Stomach (tissue), 8 donors: ENCODE measurements at regions not wholly inside any gene's neighbourhood (a gene's known extent, or its start where the extent isn't known, plus 50 kb on each side); places are given as distances from the start of the nearest gene placed in this dataset.

Experiments used
- DNase-seq, 2 donors: peaks; one replicate each; pipeline versions ENCODE4 v3.0.0 to v3.0.0-alpha.2; 2013 to 2019
- H3K27ac ChIP-seq, 5 donors: fragments of 200-600 bp in 4 of 5; sonication (generic) in 4 of 5; one replicate each; pipeline ENCODE4 v1.5.1; 2013 to 2019; ENCODE audit warnings: mild to moderate bottlenecking in 1 of 5, moderate library complexity in 1 of 5
- H3K27me3 ChIP-seq, 3 donors: fragments of 200-600 bp; sonication (generic); one replicate each; pipeline ENCODE4 v1.5.1; 2017 to 2019; ENCODE audit warnings: mixed run types in 1 of 3
- H3K36me3 ChIP-seq, 4 donors: fragments of 200-600 bp; sonication (generic); 1 replicate in 3 of 4; 2 replicates in 1 of 4; pipeline ENCODE4 v1.5.1; 2016 to 2019
- H3K4me1 ChIP-seq, 4 donors: fragments of 200-600 bp; sonication (generic); one replicate each; pipeline ENCODE4 v1.5.1; 2016 to 2019
- H3K4me3 ChIP-seq, 4 donors: fragments of 200-600 bp; sonication (generic) in 3 of 4; one replicate each; pipeline ENCODE4 v1.5.1; 2016 to 2019; ENCODE audit warnings: mild to moderate bottlenecking in 1 of 4
- H3K9me3 ChIP-seq, 4 donors: fragments of 200-600 bp; sonication (generic); one replicate each; pipeline ENCODE4 v1.5.1; 2016 to 2019
- EP300 ChIP-seq: sonication (generic); formaldehyde crosslinking; IDR thresholded peaks from one replicate; pipeline ENCODE4 v1.6.1; 2017; ENCODE audit warnings: antibody characterized with exemption
- POLR2A ChIP-seq, 4 donors: fragments of 450-650 bp; IDR thresholded peaks; one replicate each; pipeline ENCODE4 v1.6.1; 2016; ENCODE audit warnings: antibody characterized with exemption in 4 of 4, control low read depth in 2 of 4, mild to moderate bottlenecking in 1 of 4, moderate library complexity in 1 of 4
- POLR2AphosphoS5 ChIP-seq, 3 donors: sonication (generic); formaldehyde crosslinking; IDR thresholded peaks; one replicate each; pipeline ENCODE4 v1.6.1; 2016; ENCODE audit warnings: antibody characterized with exemption in 3 of 3
- WGBS, 5 donors: extraction: QIAGEN DNeasy Blood & Tissue Kit in 3 of 5; methylation state at CpG; one replicate each; pipeline versions ENCODE4 v1.1.5 to v1.1.7; 2013 to 2018; 5-methylcytosine and 5-hydroxymethylcytosine counted together
- intact Hi-C: fragments of 100-400 bp; cut with DNase I; formaldehyde crosslinking; loops from one replicate; pipeline ENCODE4 v1.15.1; 2023; ENCODE audit warnings: low total_unique reads
- TF ChIP-seq, protein P1 (sequence below), 7 experiments: fragments of 450-650 bp in 4 of 7; fragments of 200-600 bp in 3 of 7; sonication (generic) in 3 of 7; IDR thresholded peaks; one replicate each; pipeline ENCODE4 v1.5.1; 2016 to 2019; ENCODE audit warnings: antibody characterized with exemption in 7 of 7, control low read depth in 2 of 7, mild to moderate bottlenecking in 1 of 7
- donor health status: healthy with polysubstance abuse.
- donor health status: Bipolar disorder and iron deficiency.
- donor health status: healthy.

DNA sequence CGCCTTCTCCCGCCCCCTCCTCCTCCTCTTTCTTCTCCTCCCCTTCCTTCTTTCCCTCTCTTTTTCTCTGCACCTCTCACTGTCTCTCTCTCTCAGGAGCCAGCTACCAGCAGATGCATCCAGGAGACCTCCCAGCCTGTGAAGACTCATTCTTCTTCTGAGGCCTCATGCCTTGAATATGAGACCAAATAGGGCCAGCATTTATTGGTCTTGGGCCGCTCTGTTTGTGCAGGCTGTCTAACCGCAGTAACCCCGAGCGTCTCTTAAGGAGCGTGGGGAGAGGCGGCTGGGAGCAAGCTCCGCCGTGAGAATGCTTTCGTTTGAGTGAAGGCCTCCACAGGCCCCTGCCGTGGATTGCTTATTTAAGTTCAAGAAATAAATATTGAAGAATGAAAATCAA, 167.0 kb downstream of the NUFIP1 start:
- no peaks in the 10 kb centered on the region for H3K36me3 ChIP-seq
- H3K27ac ChIP-seq, result no peak overlapping the region
- 86 to 90% (median 89%) methylated on average over 12 of the region's 12 CpGs for WGBS, 5 donors
- no peak for DNase-seq
- intact Hi-C loops, result no loop called here
- TF ChIP-seq, protein P1, sequence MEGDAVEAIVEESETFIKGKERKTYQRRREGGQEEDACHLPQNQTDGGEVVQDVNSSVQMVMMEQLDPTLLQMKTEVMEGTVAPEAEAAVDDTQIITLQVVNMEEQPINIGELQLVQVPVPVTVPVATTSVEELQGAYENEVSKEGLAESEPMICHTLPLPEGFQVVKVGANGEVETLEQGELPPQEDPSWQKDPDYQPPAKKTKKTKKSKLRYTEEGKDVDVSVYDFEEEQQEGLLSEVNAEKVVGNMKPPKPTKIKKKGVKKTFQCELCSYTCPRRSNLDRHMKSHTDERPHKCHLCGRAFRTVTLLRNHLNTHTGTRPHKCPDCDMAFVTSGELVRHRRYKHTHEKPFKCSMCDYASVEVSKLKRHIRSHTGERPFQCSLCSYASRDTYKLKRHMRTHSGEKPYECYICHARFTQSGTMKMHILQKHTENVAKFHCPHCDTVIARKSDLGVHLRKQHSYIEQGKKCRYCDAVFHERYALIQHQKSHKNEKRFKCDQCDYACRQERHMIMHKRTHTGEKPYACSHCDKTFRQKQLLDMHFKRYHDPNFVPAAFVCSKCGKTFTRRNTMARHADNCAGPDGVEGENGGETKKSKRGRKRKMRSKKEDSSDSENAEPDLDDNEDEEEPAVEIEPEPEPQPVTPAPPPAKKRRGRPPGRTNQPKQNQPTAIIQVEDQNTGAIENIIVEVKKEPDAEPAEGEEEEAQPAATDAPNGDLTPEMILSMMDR (IDR thresholded peaks at IDR 0.05), result no peak
- TF ChIP-seq POLR2AphosphoS5 (IDR thresholded peaks at IDR 0.05) (no peak), POLR2A (IDR thresholded peaks at IDR 0.05) (no peak), EP300 (no peak)
- H3K27me3 ChIP-seq, result no peaks in the 10 kb centered on the region
- peaks cover 0 to 5% (median 0%) of the 10 kb centered on the region in 4 donors for H3K4me1 ChIP-seq
- H3K9me3 ChIP-seq, result no peaks in the 10 kb centered on the region
- no peak overlapping the region for H3K4me3 ChIP-seq

DNA sequence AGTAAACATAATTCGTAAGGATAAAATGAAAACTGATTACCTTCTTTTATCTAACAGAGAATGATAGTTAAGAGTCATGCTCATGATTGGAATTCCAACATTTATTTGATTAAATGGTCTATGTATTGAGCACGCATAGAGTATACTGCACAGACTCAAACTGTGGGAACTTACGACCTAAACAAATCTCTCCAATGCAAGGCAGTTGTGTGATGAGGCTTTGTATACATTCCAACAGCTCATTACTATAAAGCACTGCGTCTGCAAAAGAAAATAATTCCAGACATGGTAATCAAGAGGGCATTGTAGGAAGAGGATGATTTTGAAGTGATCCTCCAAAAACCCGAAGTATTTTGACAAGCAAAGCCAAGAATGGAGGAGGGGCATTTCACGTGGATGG, 169.5 kb downstream of the NUFIP1 start:
- 73 to 84% (median 82%) methylated on average over 6 of the region's 6 CpGs for WGBS, 5 donors
- DNase-seq, result no peak
- H3K27ac ChIP-seq, result no peak overlapping the region
- H3K27me3 ChIP-seq, result no peaks in the 10 kb centered on the region
- no peaks in the 10 kb centered on the region for H3K36me3 ChIP-seq
- intact Hi-C loops, result no loop called here
- no peak overlapping the region for H3K4me3 ChIP-seq
- no peaks in the 10 kb centered on the region for H3K9me3 ChIP-seq
- TF ChIP-seq POLR2AphosphoS5 (IDR thresholded peaks at IDR 0.05) (no peak), POLR2A (IDR thresholded peaks at IDR 0.05) (no peak), EP300 (no peak)
- TF ChIP-seq, protein P1 (IDR thresholded peaks at IDR 0.05), result no peak
- peaks cover 0 to 17% (median 0%) of the 10 kb centered on the region in 4 donors for H3K4me1 ChIP-seq

DNA sequence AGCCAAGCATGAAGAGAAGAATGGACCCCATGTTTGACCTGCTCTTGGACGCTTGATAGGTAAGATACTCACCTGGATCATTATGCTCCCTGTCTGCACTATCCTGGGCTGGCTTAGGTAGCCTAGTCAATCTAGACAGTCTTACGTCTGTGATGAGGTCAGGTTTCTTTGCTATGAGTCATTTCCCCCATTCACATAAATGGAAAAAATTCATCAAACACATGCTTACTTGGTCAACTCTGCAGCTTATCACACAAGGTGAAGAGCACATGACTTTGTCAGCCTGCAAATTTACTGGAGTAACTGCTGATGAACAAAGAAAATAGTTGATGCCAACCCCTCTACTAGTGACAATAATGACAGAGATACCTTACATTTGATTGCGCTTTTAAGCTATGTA, 170.0 kb downstream of the NUFIP1 start:
- no peak overlapping the region for H3K27ac ChIP-seq
- TF ChIP-seq, protein P1 (IDR thresholded peaks at IDR 0.05), result no peak
- TF ChIP-seq POLR2AphosphoS5 (IDR thresholded peaks at IDR 0.05) (peak in 1 of 3 donors; percentile 8), POLR2A (IDR thresholded peaks at IDR 0.05) (no peak)
- DNase-seq, result peak in 1 of 2 donors; percentile 53
- no peaks in the 10 kb centered on the region for H3K36me3 ChIP-seq
- no peaks in the 10 kb centered on the region for H3K9me3 ChIP-seq
- no peaks in the 10 kb centered on the region for H3K27me3 ChIP-seq
- no peak overlapping the region for H3K4me3 ChIP-seq
- WGBS, 5 donors, result 64 to 73% (median 70%) methylated on average over 3 of the region's 3 CpGs
- intact Hi-C loops, result no loop called here
- H3K4me1 ChIP-seq, result peaks cover 0 to 17% (median 0%) of the 10 kb centered on the region in 4 donors

DNA sequence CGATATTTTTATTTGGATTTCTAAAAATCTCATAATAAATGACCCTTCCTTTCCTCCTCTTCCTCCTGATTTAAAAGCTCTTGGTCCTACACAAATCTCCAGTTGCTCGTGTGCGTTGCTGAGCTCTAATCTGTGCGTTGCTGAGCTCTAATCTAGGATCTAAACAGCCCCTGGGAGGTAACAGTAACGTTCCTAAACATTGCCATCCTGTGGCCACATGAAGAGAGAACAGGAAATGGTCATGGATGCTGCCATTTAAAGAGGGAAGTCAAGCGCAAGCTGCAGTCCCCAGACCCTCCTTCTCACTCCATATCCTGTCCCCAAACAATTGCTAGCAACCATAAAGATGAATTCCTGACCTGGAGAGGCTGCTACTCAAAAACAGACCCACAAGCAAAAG, 170.8 kb downstream of the NUFIP1 start:
- intact Hi-C loops, result no loop called here
- no peak overlapping the region for H3K27ac ChIP-seq

More for the DNA sequence above, 170.8 kb downstream of the NUFIP1 start:
- Histone ChIP-seq H3K9me3 (no peaks in the 10 kb centered on the region), H3K36me3 (no peaks in the 10 kb centered on the region), H3K27me3 (no peaks in the 10 kb centered on the region), H3K4me3 (no peak overlapping the region), H3K4me1 (peaks cover 0 to 17% (median 0%) of the 10 kb centered on the region in 4 donors)
- DNase-seq, result peak in 1 of 2 donors; percentile 51
- 48 to 54% (median 50%) methylated on average over 6 of the region's 6 CpGs for WGBS, 5 donors
- TF ChIP-seq EP300, result no peak
- TF ChIP-seq POLR2A (IDR thresholded peaks at IDR 0.05), result no peak
- TF ChIP-seq, protein P1 (IDR thresholded peaks at IDR 0.05), result peak in 3 of 7 experiments; percentile 9 to 16 (median 14)
- peak in 1 of 3 donors; percentile 6 for TF ChIP-seq POLR2AphosphoS5 (IDR thresholded peaks at IDR 0.05)
